Tibial nerve (tissue), 3 donors: ENCODE measurements at regions not wholly inside any gene's neighbourhood (a gene's known extent, or its start where the extent isn't known, plus 50 kb on each side); places are given as distances from the start of the nearest gene placed in this dataset.

Experiments
- CTCF ChIP-seq, 5 experiments: fragments of 200-600 bp in 3 of 5; fragments of 450-650 bp in 2 of 5; sonication (generic) in 3 of 5; IDR thresholded peaks; one replicate each; pipeline ENCODE4 v1.5.1; 2016 to 2019; ENCODE audit warnings: antibody characterized with exemption in 5 of 5, mild to moderate bottlenecking in 3 of 5, moderate library complexity in 2 of 5
- POLR2A ChIP-seq, 2 donors: fragments of 450-650 bp; IDR thresholded peaks; one replicate each; pipeline ENCODE4 v1.6.1; 2017; ENCODE audit warnings: antibody characterized with exemption in 2 of 2, mild to moderate bottlenecking in 2 of 2, moderate library complexity in 2 of 2

DNA sequence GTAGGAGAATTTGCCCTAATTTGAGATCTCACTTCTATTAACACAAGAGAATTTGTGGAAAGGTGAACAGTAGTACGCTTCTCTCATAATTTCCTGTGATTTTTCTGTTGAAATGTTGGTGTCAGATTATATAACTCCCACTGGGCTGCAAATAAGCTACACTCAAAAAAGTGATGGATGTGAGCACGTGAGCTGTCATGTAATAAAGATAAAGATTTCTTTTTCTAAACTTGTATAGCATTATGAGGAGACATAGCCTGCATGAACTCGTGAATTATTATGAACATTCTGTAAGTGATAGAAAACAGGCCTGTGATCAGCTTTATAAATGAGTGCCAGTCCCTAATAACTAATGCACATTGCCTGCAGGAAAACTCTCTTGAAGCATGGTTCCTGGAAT, 356.6 kb upstream of the ACTRT1 start:
- TF ChIP-seq CTCF (IDR thresholded peaks at IDR 0.05): no peak
- TF ChIP-seq POLR2A (IDR thresholded peaks at IDR 0.05): no peak
